MG63 (cell line): ENCODE measurements at regions not wholly inside any gene's neighbourhood (a gene's known extent, or its start where the extent isn't known, plus 50 kb on each side); places are given as distances from the start of the nearest gene placed in this dataset.
"Not testable (repeated sequence)": the region's sequence is repeated elsewhere in the genome, so short reads cannot be mapped to it uniquely, and the experiment has no call there.

Source experiments
- DNase-seq: peaks from one replicate; pipeline ENCODE4 v3.0.0-alpha.2; 2020
- H3K27me3 ChIP-seq: fragments of 250-450 bp; sonication (Bioruptor Pico); 2 replicates; pipeline ENCODE4 v1.5.1; 2020; ENCODE audit warnings: mild to moderate bottlenecking, moderate library complexity
- H3K36me3 ChIP-seq: fragments of 250-450 bp; sonication (Bioruptor Pico); 2 replicates; pipeline ENCODE4 v1.5.1; 2020; ENCODE audit warnings: mild to moderate bottlenecking, moderate library complexity
- H3K4me3 ChIP-seq: fragments of 250-450 bp; sonication (Bioruptor Pico); 2 replicates; pipeline ENCODE4 v1.5.1; 2020; ENCODE audit warnings: mild to moderate bottlenecking, moderate library complexity
- H3K9me3 ChIP-seq: fragments of 250-450 bp; sonication (Bioruptor Pico); 2 replicates; pipeline ENCODE4 v1.5.1; 2020; ENCODE audit warnings: mild to moderate bottlenecking, moderate library complexity

DNA sequence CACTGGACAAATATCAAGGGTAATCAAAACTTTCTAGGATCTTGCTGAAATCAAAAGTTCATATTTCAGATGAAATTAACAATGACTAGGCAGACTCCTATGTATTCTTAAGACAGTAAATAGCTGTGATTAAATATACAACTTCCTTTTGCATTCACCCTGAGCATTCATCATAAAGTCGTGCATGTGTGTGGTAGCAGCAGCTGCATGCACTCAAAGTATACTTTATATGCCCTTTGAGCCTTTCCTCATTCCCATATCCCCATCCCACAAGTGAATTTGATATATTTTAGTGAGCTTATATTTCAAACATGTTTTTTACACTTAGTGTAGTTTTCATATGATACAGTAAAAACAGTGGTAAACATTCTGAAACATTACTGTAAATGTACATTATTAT is 959.0 kb downstream of the C4orf33 start:
- Histone ChIP-seq H3K9me3 (no peaks in the 10 kb centered on the region), H3K4me3 (no peak overlapping the region), H3K36me3 (no peaks in the 10 kb centered on the region), H3K27me3 (no peaks in the 10 kb centered on the region)
- DNase-seq, result no peak

DNA sequence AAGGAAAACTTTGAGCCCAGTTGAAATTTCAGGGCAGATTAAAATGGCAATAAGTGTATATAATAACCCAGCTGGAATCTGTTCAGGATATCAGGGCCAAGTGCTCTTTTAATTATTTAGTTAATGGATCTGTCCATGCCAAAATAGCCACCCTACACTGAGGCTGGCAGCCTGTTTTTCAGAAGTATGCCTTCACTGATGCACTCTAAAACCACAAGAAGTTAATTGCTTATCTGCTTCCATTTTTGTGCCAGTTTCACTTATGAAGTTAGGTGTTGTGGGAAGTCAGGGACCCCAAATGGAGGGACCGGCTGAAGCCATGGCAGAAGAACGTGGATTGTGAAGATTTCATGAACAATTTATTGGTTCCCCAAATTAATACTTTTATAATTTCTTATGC is 960.3 kb downstream of the C4orf33 start:
- H3K36me3 ChIP-seq, result no peaks in the 10 kb centered on the region
- no peaks in the 10 kb centered on the region for H3K9me3 ChIP-seq
- no peak overlapping the region for H3K4me3 ChIP-seq
- no peaks in the 10 kb centered on the region for H3K27me3 ChIP-seq
- DNase-seq, result no peak

DNA sequence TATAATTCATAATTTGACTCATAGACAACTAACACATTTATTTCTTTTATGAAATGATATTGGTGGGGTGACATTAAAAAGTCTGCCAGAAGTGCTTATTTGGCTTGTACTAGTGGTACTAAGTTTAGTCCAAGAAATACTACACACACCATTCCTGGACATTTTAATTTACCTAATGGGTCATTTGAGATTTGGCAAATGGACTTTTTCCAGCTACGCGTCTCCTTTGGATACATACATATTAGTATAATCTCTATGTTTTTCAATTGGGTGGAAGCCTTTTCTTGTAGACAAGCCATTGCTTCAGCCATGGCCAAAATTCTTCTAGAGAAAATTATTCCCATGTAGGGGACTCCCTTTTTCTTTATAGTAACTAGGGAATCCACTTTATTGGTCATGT is 968.5 kb downstream of the C4orf33 start:
- H3K9me3 ChIP-seq, result no peaks in the 10 kb centered on the region
- no peak for DNase-seq
- H3K36me3 ChIP-seq, result no peaks in the 10 kb centered on the region
- no peak overlapping the region for H3K4me3 ChIP-seq
- H3K27me3 ChIP-seq, result no peaks in the 10 kb centered on the region

DNA sequence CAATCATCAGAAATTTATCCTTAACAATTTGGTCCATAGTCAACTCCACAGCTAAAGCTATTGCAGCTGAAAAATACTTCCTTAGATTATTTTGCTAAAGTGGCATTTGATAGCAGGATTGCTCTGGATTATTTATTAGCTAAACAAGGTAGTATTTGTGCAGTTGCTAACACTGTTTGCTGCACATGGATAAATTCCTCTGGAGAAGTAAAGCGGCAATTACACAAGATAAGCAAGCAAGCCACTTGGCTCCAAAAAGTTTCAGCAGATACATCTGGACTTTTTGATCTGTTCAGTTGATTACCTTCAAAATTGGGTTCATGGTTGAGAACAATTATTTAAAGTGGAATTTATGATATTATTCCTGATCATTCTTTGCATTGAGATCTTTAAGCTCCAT is 971.5 kb downstream of the C4orf33 start:
- H3K4me3 ChIP-seq, result no peak overlapping the region
- DNase-seq, result no peak
- no peaks in the 10 kb centered on the region for H3K27me3 ChIP-seq

DNA sequence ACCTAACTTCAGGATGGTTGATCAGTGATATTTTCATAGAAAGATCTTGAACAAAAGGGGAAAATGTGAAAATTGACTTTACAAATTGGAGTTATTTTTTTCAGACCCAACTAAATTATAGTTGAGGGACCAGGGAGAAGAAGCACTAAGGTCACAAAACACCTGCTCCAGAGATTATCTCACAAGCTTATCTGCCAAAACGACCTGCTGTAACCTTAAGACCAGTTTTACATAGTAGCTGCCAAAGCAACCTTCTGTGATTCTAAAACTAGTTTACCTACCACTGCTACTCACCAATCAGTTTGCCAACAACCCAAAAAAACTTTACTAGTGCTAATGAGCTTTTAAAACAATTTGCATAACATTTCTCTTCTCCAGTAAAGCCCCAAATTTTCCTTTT is 972.1 kb downstream of the C4orf33 start:
- H3K4me3 ChIP-seq, result no peak overlapping the region
- H3K9me3 ChIP-seq, result no peaks in the 10 kb centered on the region
- no peak for DNase-seq
- H3K36me3 ChIP-seq, result no peaks in the 10 kb centered on the region
- no peaks in the 10 kb centered on the region for H3K27me3 ChIP-seq

More for the DNA sequence above, 971.5 kb downstream of the C4orf33 start:
- Histone ChIP-seq H3K36me3 (no peaks in the 10 kb centered on the region), H3K9me3 (no peaks in the 10 kb centered on the region)

DNA sequence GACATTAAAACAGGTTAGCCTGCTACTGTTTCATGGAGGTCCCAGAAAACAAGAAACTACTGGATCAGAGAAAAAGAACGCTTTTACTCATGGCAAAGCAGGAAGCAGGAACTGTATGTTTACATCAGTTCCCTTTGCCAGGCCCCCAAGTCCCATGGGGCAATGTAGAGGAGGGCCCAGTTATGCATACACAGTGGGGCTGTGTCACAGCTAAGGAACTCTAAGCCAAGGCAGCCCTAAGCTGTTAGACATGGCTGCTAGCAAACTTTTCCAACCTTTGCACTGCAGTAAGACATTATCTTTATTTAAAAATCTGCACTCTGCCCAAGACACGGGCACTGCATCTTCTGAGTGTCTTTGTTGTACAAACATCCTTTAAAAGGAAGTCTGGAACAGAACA is 975.8 kb downstream of the C4orf33 start:
- no peak overlapping the region for H3K4me3 ChIP-seq
- DNase-seq, result no peak
- no peaks in the 10 kb centered on the region for H3K36me3 ChIP-seq
- no peaks in the 10 kb centered on the region for H3K27me3 ChIP-seq
- H3K9me3 ChIP-seq, result no peaks in the 10 kb centered on the region

DNA sequence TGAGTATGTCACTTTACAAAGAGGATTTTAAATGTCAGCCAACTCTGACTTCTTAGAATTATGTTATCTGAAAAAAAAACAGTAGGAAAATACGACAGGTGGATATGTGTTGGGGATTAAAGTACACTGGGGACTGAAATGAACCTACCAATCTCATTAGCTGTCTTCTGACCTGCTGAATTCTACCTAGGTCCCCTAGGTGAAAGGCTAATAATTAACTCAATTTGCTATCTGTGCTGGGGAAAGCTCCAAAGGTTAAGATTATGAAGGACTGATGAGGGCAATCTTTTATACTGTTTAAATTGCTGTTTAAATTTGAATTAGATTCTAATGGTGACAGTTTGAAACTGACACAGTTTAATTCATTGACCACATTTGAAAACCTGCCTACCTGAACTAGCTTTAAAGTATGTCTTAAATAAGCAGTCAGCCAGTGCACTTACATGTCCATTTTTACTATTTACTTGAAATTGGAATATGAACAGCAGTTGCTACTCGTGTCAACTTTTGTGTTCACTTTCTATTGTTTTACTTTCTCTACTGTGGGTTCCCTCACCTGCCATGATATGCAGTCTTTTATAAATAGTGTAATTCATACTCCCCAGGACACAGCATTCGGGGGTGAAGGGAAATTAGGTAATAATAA is 977.3 kb downstream of the C4orf33 start:
- H3K9me3 ChIP-seq, result no peaks in the 10 kb centered on the region
- DNase-seq, result no peak
- no peak overlapping the region for H3K4me3 ChIP-seq
- H3K36me3 ChIP-seq, result no peaks in the 10 kb centered on the region
- no peaks in the 10 kb centered on the region for H3K27me3 ChIP-seq

DNA sequence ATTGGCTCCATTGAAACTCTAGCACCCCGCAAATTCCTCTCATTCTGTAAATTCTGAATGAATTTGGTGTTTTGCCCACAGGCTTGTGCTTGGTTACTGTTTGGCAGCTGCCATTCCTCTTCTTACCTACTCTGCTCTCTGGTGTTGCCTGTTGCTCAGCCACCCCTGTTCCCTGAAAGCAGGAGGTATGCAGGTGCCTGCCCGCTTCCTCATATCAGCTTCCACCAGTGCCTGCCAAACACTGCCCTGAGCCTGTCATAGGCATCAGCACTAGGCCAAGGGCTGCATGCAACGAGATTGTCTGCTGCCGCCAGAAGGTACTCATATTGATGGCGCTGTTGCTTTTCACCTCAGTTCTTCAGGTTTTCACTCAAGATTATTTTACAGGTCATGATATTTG is 978.1 kb downstream of the C4orf33 start:
- no peaks in the 10 kb centered on the region for H3K27me3 ChIP-seq
- no peak overlapping the region for H3K4me3 ChIP-seq
- no peaks in the 10 kb centered on the region for H3K36me3 ChIP-seq
- DNase-seq, result no peak
- no peaks in the 10 kb centered on the region for H3K9me3 ChIP-seq

DNA sequence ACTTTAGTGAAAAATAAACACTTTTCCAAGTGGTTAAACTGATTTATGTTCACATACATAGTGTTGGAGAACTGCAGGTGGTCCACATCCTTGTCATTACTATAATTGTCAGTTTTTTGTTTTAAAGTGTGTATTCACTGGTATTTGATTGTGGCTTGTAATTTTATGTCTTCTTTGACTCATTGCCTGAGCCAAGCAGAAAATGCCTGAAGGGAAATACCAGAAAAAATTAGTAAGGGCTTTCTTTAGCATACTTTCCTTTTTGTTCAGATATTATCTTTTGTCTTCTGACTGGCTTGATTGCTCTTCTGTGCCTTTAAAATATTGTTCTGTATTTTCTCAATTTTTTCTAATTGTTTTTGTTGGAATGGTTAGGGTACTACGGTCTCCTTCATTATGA is 981.3 kb downstream of the C4orf33 start:
- H3K9me3 ChIP-seq, result no peaks in the 10 kb centered on the region
- H3K36me3 ChIP-seq, result no peaks in the 10 kb centered on the region
- no peak overlapping the region for H3K4me3 ChIP-seq
- no peaks in the 10 kb centered on the region for H3K27me3 ChIP-seq
- no peak for DNase-seq

DNA sequence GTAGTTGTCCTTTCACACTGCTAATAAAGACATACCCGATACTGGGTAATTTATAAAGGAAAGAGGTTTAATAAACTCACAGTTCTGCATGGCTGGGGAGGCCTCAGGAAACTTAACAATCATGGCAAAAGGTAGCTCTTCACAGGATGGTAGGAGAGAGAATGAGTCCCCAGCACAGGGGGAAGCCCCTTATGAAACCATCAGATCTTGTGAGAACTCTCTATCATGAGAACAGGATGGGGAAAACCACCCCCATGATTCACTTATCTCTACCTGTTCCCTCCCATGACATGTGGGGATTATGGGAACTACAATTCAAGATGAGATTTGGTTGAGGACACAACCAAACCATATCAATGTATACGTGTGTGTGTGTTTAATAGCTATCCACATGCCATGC is 983.1 kb downstream of the C4orf33 start:
- not testable (repeated sequence) for H3K36me3 ChIP-seq, H3K27me3 ChIP-seq, DNase-seq, H3K9me3 ChIP-seq, H3K4me3 ChIP-seq

DNA sequence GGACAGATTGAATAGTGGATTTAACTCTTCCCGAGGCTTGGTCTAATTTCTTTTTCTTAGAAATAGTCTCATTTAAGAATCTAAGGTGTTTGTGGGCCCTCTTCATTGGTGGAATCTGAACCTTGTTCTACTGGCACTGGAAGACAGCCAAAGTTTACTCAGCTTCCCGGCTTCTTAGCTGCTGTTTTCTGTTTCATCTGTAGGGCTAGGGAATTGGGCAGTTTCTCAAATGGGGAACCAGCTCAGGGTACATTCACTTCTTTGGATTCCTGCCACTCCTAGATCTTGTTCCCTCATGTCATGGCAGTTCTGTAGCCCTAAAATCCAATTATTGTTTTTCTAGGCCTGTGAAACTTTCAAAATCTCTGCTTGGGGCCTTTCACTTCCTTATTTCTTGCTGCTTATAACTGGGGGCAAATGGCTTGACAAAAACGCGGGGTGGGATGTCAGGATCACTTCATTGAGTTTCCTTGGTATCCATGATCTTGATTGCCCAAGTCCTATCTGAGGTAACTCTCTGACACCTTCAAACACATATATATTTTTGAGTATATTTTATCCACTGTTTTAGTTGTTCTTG is 985.0 kb downstream of the C4orf33 start:
- Histone ChIP-seq H3K9me3 (no peaks in the 10 kb centered on the region), H3K27me3 (no peaks in the 10 kb centered on the region), H3K4me3 (no peak overlapping the region), H3K36me3 (no peaks in the 10 kb centered on the region)
- DNase-seq, result no peak

DNA sequence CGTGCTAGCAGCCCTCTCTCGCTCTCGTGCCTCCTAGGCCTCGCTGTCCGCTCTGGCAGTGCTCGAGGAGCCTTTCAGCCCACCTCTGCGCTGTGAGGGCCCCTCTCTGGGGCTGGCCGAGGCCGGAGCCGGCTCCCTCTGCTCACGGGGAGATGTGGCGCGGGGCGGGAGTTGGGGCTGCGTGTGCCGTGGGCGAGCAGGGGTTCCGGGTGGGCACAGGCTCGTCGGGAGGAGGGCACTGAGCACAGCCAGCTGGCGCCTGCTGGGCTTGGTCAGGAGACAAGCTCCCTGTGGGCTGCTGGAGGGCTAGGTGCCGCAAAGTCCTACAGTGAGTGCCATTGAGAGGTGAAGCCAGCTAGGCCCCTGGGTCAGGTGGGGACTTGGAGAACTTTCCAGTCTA is 994.5 kb downstream of the C4orf33 start:
- Histone ChIP-seq H3K9me3 (no peaks in the 10 kb centered on the region), H3K4me3 (no peak overlapping the region), H3K36me3 (no peaks in the 10 kb centered on the region), H3K27me3 (no peaks in the 10 kb centered on the region)
- no peak for DNase-seq

DNA sequence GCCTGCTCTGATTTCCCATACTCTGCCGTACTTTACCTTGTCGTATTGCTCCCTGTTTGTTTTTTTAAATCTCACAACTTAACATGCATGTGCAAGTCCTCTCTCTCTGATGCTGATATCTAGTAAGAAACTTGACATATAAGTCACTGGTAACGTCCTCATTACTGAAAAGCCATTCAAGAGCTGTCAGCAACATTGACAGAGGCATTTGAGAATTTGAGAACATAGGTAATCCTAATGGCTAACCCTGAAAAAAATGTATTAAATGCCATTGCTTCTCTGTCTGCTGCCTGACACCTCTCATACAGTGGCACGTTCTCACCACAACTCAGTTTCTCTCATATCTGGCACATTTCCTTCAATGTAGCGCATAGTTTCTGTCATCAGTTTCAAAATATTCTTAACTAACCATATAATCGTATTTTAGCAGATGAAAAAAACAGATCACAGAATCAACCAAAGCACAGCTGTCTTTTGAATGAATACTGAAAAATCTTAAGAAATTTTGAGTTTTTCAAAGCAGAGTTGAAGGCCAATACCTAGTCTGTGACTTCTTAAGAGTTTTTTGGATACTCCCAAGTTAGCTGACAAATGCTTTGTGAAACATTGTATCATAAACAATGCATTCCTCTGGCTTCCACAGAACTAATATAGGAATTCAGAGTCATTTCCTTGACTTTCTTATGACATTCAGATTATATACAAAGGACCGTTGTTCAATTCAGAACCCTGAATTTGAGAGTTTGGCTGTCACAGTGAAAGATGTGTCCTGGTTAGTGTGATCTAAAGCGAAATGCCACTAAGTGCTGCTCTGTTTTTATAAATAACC is 996.4 kb downstream of the C4orf33 start:
- no peak for DNase-seq
- Histone ChIP-seq H3K4me3 (no peak overlapping the region), H3K36me3 (no peaks in the 10 kb centered on the region), H3K27me3 (no peaks in the 10 kb centered on the region), H3K9me3 (no peaks in the 10 kb centered on the region)

DNA sequence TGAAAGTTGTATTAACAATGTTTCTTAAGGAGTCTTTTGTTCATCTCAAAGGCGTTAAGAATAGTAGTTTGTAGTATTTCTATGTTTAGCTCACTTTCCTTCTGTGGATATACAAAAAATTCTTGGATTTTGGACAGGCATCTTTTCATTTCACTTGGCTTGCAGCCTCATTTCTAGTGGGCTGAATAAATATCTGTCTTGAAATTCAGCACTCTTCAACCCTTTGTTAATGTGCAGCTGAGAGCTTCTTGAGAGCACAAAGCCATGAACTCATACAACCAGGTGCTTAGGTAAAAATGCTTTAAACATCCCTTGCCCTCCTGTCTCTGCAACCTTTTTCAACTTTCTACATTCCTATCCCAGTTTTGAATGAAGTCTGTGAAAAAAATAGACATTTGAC is 1003.2 kb downstream of the C4orf33 start:
- Histone ChIP-seq H3K27me3 (no peaks in the 10 kb centered on the region), H3K9me3 (no peaks in the 10 kb centered on the region), H3K36me3 (no peaks in the 10 kb centered on the region), H3K4me3 (no peak overlapping the region)
- DNase-seq, result no peak

DNA sequence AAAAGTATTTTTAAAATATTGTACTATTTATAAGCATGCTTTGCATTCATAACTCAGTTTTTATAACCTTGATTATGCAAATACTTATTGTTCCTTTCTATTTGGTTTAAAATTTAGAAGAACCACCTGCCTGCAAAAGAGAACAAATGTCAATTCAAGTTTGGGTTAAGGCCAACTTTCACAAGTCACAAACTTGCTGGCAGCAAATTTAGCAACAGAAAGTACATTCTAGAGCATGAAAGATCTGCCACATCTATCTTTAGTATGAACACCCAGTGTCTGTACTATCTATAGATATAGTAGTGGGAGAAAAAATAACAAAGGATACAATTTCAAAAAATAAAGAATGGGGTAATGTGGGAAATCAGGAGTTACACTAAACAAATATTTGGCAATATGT is 1014.2 kb downstream of the C4orf33 start:
- H3K27me3 ChIP-seq, result no peaks in the 10 kb centered on the region

DNA sequence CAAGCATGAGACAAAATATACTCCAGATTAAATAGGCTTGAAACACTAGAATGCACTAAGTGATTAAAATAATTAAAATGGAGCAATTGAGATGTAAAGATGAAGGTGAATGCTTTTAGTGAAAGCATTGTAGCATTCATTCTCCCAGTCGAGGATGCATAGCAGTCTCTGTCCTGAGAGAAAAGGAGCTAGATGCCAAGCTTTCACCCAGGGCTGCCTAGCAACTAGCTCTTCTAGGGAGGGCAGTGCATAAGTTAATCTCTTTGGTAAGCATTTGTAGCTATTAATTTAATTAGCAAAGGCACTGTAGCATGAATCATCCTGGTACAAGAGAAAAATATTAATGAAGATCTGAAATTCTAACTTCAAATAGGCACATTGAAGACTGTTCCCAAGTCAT is 1014.8 kb downstream of the C4orf33 start:
- no peak for DNase-seq
- no peak overlapping the region for H3K4me3 ChIP-seq
- no peaks in the 10 kb centered on the region for H3K36me3 ChIP-seq
- H3K9me3 ChIP-seq, result no peaks in the 10 kb centered on the region
- no peaks in the 10 kb centered on the region for H3K27me3 ChIP-seq

More for the DNA sequence above, 1014.2 kb downstream of the C4orf33 start:
- no peak for DNase-seq
- Histone ChIP-seq H3K9me3 (no peaks in the 10 kb centered on the region), H3K36me3 (no peaks in the 10 kb centered on the region), H3K4me3 (no peak overlapping the region)

DNA sequence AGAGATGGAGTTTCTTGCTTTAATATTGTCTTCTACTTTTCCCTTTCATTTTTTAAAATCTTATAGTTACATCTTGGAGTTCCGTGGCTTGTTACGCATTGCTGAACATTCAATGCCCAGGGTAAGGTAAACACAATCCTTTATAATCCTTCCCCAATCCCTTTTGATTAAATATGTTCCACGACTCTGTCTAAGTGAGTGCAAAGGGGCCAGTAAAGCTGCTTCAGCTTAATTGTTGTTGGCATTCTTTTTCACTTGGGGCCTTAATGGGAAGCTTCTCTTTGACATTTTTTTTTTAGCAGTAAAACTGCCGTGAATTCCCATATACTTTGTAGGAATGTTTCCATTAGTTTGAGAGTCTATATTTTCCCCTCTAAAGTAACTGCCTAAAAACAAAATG is 1028.1 kb downstream of the C4orf33 start:
- Histone ChIP-seq H3K27me3 (no peaks in the 10 kb centered on the region), H3K9me3 (no peaks in the 10 kb centered on the region), H3K36me3 (no peaks in the 10 kb centered on the region), H3K4me3 (no peak overlapping the region)
- no peak for DNase-seq

DNA sequence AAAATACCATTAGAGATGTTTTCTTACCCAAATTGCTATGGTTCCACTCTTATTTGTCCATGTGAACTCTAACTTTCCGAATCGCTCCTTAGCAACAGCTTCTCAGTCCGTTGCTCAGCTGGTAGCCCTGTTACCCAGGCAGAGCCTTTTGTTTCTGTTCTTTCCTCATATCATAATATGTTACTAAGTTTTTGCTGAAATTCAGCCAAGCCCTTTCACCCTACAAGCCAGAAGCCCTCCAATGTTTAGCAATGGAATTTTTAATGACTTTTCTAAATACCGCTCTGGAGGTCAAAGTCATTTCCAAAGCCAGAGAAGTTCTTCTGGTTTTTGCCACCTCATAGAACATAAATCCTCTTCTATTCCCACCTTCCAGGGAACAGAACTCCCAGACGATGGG is 1029.5 kb downstream of the C4orf33 start:
- no peaks in the 10 kb centered on the region for H3K27me3 ChIP-seq
- no peak for DNase-seq
- H3K36me3 ChIP-seq, result no peaks in the 10 kb centered on the region
- H3K9me3 ChIP-seq, result no peaks in the 10 kb centered on the region
- no peak overlapping the region for H3K4me3 ChIP-seq
